ENCODE measurements at regions not wholly inside any gene's neighbourhood (a gene's known extent, or its start where the extent isn't known, plus 50 kb on each side); places are given as distances from the start of the nearest gene placed in this dataset.
"Not testable (repeated sequence)": the region's sequence is repeated elsewhere in the genome, so short reads cannot be mapped to it uniquely, and the experiment has no call there.

GRCh38 chr1:94769551-94769950, 50.6 kb upstream of the SLC44A3 start:
- DNase-seq, result no peak

GRCh38 chr1:94768036-94768435, 52.1 kb upstream of the SLC44A3 start:
- no peak for DNase-seq

- DNase-seq, result no peak
Measured at GRCh38 chr1:94765958-94766357, 54.2 kb upstream of the SLC44A3 start.

- DNase-seq, result no peak
Measured at GRCh38 chr1:94759188-94759587, 61.0 kb upstream of the SLC44A3 start.

- DNase-seq, result no peak
Measured at GRCh38 chr1:94757931-94758330, 62.2 kb upstream of the SLC44A3 start.

GRCh38 chr1:94755675-94756074, 64.5 kb upstream of the SLC44A3 start:
- DNase-seq, result no peak

GRCh38 chr1:94755016-94755415, 65.1 kb upstream of the SLC44A3 start:
- not testable (repeated sequence) for DNase-seq

- DNase-seq, result no peak
Measured at GRCh38 chr1:94754570-94754969, 65.6 kb upstream of the SLC44A3 start.

GRCh38 chr1:94754095-94754494, 66.1 kb upstream of the SLC44A3 start:
- DNase-seq, result no peak

GRCh38 chr1:94753171-94753972, 66.8 kb upstream of the SLC44A3 start:
- DNase-seq, result peak in 1 of 2 experiments; percentile 31

GRCh38 chr1:94751483-94751882, 68.7 kb upstream of the SLC44A3 start:
- DNase-seq, result not testable (repeated sequence)

- DNase-seq, result no peak
Measured at GRCh38 chr1:94746635-94747525, 73.3 kb upstream of the SLC44A3 start.

GRCh38 chr1:94745742-94746141, 74.4 kb upstream of the SLC44A3 start:
- DNase-seq, result no peak

GRCh38 chr1:94743862-94744261, 76.3 kb upstream of the SLC44A3 start:
- DNase-seq, result peak; percentile 55 to 80

GRCh38 chr1:94741996-94742395, 78.2 kb upstream of the SLC44A3 start:
- DNase-seq, result no peak

- DNase-seq, result no peak
Measured at GRCh38 chr1:94741510-94741909, 78.6 kb upstream of the SLC44A3 start.

GRCh38 chr1:94739521-94740061, 80.6 kb upstream of the SLC44A3 start:
- DNase-seq, result no peak

GRCh38 chr1:94738371-94738770, 81.8 kb upstream of the SLC44A3 start:
- DNase-seq, result no peak

- no peak for DNase-seq
Measured at GRCh38 chr1:94737124-94737998, 82.8 kb upstream of the SLC44A3 start.

- DNase-seq, result no peak
Measured at GRCh38 chr1:94736549-94736948, 83.6 kb upstream of the SLC44A3 start.

- no peak for DNase-seq
Measured at GRCh38 chr1:94736073-94736472, 84.1 kb upstream of the SLC44A3 start.
